HG02763 (cell line): ENCODE measurements at regions not wholly inside any gene's neighbourhood (a gene's known extent, or its start where the extent isn't known, plus 50 kb on each side); places are given as distances from the start of the nearest gene placed in this dataset.

ENCODE experiments used
- ATAC-seq: cut with Tn5 transposase; IDR thresholded peaks from one replicate; pipeline ENCODE4 v1.9.1; 2021; ENCODE audit warnings: mild to moderate bottlenecking, moderate library complexity; ENCODE audit not compliant: unreplicated experiment

DNA sequence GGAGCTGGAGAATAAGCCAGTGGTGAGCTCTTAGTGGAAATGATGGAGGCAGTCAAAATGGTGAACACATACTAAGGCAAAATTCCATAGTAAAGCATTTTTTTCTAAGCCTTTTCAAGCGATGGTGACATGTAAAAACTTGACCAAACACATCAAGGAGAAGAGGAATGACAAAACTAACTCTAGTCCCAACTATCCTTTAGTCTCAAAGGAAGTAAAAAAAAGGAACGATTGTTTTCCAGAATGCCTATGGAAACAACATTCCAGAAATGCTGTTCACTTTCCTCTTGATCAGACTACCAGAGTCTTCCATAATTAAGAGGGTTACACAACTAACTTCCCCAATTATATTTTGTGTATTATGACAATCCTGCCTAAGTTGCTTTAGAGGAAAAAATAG is 715.6 kb downstream of the EPHA4 start:
- ATAC-seq, result no peak

DNA sequence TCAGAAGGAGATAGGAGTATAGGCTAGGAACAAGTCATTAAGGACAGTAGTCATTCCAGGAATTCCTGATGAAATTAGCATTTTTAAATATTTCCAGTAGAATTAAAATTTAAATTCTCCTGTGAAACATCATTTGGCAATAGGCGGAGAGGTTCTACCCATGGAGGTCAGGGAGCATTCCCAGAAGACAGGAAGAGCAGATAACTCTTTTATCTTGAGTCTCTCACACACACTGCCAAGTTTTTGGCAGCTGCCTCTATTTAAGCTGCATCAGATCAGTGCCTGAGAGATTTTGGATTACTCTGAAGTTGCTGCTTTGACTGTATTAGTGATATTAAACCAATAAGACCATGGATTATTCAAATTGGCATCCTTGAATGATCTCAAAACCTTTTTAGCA is 714.7 kb downstream of the EPHA4 start:
- ATAC-seq, result no peak

- no peak for ATAC-seq
Observed at GRCh38 chr2:220858101-220858500, 714.0 kb downstream of the EPHA4 start.

DNA sequence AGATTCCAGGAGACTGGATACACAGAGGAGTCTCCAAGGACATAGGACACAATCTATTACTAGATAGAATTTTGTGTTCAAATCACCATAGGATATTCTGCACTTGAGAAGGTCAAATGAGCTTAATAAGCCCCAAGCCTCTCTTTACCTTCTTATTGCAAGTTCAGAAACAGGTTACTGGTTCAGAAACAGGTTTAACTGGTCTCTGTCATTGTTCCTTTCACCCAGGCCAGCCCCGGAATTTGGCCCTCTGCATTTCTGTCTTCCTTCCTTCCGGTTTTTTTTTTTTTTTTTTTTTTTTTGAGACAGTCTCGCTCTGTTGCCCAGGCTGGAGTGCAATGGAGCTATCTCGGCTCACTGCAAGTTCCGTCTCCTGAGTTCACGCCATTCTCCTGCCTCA is 700.2 kb downstream of the EPHA4 start:
- ATAC-seq, result no peak

GRCh38 chr2:220876080-220876824 is 695.9 kb downstream of the EPHA4 start:
- ATAC-seq, result no peak

DNA sequence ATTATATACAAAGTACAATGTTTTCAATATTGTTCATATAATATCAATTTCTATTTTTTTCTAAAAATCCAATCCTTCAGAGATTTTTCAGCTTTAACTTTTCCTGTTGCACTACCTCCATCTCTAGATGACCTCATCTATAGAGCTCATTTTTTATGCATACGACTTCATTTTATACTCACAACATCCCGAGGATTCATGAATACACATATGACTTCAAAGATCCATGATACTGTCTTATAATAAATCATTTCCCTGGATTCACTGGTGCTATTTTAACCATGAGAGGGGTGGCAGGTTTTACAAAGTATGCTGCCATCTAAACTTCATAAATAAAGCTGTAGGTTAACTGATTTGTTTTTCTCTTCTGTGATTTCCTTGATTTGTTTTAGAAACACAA is 694.6 kb downstream of the EPHA4 start:
- no peak for ATAC-seq

GRCh38 chr2:220877897-220878296 is 694.2 kb downstream of the EPHA4 start:
- ATAC-seq, result no peak

DNA sequence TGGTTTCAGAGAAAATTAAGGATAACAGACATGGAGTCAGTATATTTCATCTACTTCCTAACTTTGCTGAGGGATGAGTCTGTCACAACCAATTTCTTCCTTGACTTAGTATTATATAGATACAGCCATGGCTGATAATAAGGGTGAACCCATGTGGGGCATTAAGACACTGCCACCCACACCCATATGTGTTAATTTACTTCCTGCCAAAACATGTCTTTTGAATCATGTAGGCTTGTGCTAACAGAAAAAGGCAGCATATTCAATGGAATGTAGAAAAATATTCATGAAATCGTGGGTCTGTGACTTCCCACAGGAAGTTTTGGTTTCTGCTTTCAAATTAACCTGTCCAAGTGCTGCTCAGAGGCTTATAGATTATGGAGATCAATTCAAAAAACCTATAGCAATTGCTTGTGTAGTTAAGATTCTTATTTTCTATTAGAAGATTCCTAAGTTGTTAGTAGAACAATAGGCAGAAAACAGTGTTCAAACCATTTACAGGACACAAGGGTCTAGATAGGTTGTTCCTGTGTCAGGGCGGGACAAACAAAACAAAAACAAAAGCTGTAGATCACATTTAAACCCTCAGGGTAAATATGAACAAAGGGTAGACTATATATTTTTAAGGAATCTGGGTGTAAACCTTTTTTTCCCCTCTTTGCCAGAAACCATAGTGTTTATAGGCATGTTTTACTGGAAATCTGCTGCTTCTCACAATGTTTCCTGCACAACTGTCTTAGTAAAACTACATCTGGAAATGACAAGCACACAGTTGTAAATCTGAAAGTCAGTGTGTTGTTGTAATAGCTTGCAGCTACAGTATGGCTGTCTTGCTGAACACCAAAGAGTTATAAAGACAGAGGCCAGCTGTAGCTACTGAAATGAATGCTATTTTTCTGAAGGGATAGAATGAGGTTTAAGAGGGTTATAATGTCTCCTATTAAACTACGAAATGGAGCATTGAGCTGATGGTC is 691.2 kb downstream of the EPHA4 start:
- ATAC-seq, result no peak

GRCh38 chr2:220882507-220882906 is 689.6 kb downstream of the EPHA4 start:
- no peak for ATAC-seq

DNA sequence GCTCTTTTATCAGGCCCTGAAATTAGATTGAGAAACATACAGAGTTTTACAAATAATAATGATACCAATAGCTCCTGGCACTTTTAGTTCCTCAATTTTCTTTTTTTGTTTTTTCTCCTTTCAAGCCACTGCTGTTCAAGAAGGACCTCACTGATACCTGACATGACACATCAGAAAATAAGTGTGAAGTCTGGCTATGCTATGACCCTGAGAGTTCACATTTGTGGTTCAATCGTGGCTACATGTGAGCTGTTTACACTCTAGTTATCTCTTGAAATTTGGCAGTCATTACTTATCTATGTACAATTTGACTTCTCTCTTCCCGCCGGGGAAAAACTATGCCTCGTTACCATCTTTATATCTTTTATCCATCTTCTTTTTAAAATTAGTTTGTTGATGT is 686.5 kb downstream of the EPHA4 start:
- ATAC-seq, result no peak

- ATAC-seq, result no peak
Observed at GRCh38 chr2:220887271-220887870, 684.7 kb downstream of the EPHA4 start.

GRCh38 chr2:220887876-220888275 is 684.2 kb downstream of the EPHA4 start:
- no peak for ATAC-seq

DNA sequence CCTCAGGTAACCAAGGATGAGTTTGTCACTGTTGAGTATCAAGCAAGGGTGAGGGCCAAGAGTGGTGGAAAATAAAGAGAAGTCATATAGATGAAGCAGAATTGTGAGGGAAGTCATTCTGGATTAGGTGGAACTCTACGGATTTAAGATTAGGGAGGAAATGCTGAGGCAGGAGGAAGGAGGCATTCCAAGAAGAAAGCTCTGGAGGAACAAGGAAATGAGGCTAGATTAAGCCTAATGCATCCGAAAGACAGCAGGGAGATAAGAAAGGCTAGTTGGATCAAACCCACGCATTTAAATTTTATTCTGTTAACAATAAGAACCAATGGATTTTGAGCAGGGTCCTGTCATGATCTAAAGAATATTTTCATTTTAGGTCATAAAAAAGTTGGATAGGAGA is 681.2 kb downstream of the EPHA4 start:
- no peak for ATAC-seq

- ATAC-seq, result no peak
Observed at GRCh38 chr2:220891405-220891804, 680.7 kb downstream of the EPHA4 start.

- no peak for ATAC-seq
Observed at GRCh38 chr2:220892018-220892634, 680.0 kb downstream of the EPHA4 start.

- no peak for ATAC-seq
Observed at GRCh38 chr2:220893411-220893810, 678.7 kb downstream of the EPHA4 start.

GRCh38 chr2:220894069-220894468 is 678.0 kb downstream of the EPHA4 start:
- no peak for ATAC-seq

GRCh38 chr2:220899492-220899891 is 672.6 kb downstream of the EPHA4 start:
- ATAC-seq, result no peak

DNA sequence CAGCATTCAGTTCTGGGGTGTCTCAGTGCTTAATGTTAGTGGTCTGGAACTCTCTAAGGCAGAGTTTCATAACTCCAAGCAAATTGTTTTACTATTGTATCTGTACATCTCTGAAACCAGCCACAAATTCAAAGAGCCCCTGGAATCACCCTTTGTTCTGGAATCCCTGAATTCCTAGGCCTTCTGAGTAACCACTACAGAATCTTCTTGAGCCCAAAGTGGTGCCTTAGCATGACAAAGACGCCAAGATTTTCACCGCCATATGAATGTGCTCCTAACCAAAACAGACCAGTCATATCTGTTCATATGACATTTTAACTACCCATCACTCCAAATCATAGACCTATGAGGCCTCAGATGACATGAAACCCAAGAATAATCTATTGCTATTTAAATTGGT is 668.1 kb downstream of the EPHA4 start:
- ATAC-seq, result no peak

- ATAC-seq, result no peak
Observed at GRCh38 chr2:220913384-220913783, 658.7 kb downstream of the EPHA4 start.

GRCh38 chr2:220915092-220915623 is 656.9 kb downstream of the EPHA4 start:
- ATAC-seq, result no peak
